Astrocyte (in vitro differentiated cells and primary cell): ENCODE measurements at regions not wholly inside any gene's neighbourhood (a gene's known extent, or its start where the extent isn't known, plus 50 kb on each side); places are given as distances from the start of the nearest gene placed in this dataset.

Source experiments
- EZH2 ChIP-seq: IDR thresholded peaks from 2 replicates; pipeline ENCODE4 v1.6.1; 2012; ENCODE audit warnings: mild to moderate bottlenecking, low read length, inconsistent platforms; ENCODE audit not compliant: insufficient read depth
- TF ChIP-seq, protein P1 (sequence below): IDR thresholded peaks from 2 replicates; pipeline ENCODE4 v1.5.1; 2011; ENCODE audit warnings: low read depth, mild to moderate bottlenecking, inconsistent platforms, low read length, moderate library complexity; ENCODE audit not compliant: insufficient read depth

DNA sequence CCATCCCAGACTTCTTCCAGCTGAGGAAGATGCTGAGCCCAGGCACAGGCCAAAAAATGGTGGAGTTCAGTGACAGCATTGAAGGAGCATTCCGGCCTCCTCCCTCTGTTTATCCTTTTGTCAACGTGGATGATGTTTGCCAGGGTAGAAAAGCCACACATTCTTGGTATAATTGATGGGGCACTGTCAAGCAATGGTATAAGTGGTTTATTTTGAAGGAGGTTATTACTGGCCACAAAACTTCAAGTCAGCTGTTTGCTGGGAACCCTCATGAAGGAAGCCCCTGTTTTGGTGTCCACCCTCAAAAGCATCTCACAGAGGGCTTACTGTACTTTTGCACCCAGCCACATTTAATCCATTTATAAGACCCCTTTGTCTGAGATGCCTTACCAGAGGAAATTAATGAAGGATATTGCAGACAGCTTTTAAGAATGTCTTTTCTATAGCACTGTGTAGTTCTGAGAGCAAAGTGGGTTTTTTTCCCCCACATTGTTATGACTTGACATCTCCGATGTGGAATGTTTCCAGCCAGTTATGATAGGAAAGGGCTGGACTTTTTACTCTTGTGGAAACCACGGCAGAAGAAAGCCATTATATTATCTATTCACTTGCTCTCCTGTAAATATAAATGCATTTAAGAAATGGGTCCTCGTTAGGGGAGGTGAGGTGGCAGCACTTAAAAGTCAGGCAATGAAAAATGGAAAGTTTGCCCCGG lies 95.5 kb upstream of the SPATA31D4 start:
- TF ChIP-seq, protein P1, sequence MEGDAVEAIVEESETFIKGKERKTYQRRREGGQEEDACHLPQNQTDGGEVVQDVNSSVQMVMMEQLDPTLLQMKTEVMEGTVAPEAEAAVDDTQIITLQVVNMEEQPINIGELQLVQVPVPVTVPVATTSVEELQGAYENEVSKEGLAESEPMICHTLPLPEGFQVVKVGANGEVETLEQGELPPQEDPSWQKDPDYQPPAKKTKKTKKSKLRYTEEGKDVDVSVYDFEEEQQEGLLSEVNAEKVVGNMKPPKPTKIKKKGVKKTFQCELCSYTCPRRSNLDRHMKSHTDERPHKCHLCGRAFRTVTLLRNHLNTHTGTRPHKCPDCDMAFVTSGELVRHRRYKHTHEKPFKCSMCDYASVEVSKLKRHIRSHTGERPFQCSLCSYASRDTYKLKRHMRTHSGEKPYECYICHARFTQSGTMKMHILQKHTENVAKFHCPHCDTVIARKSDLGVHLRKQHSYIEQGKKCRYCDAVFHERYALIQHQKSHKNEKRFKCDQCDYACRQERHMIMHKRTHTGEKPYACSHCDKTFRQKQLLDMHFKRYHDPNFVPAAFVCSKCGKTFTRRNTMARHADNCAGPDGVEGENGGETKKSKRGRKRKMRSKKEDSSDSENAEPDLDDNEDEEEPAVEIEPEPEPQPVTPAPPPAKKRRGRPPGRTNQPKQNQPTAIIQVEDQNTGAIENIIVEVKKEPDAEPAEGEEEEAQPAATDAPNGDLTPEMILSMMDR = no peak
- no peak for TF ChIP-seq EZH2
